ENCODE measurements at regions not wholly inside any gene's neighbourhood (a gene's known extent, or its start where the extent isn't known, plus 50 kb on each side); places are given as distances from the start of the nearest gene placed in this dataset.

DNA sequence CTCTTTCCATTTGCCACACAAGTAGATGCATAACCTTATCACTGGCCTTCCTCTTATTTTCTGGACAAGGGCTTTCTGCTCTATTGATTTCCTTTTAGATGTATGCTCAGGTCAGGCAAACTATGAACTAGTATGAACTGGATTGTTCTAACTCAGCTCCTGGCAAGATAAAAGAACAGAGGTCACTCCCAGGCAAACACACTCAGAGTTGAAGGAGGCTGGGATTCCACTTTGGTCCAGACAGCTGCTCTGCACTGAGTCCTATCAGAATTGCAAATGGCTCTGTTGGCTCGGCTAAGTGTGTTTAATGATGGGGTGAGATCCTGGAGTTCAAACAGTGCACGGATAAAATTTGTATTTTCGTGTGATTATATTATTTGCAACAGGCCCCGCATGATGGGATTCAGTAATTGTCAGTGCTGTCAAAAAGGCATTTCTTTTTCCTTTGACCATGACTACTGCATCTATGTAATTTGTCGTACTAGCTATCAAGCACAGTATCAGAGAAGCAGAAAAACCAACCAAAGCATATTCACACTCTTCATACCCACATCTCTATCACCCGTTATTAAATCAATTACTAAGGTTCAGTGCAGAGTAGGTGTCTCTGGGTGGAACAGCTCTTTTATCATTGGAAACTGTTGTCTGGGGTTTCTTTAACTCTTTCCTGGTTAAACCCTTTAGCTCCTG lies 288.1 kb upstream of the PRKCQ start:
- no peak for TF ChIP-seq CTCF (conservative IDR thresholded peaks at IDR 0.05)
- H4K8ac ChIP-seq (replicated peaks; ENCODE audit: insufficient read length, low read depth, low read length): no peak overlapping the region
- no peak overlapping the region for H3K4me3 Mint-ChIP-seq
- H3K23ac ChIP-seq (ENCODE audit: insufficient read length, low read depth, low read length): no peak overlapping the region
- H2AK5ac ChIP-seq (ENCODE audit: insufficient read length, low read length): no peak overlapping the region
- H3K9me3 Mint-ChIP-seq: no peaks in the 10 kb centered on the region; a peak in 1 of 5 replicates
- H2BK120ac ChIP-seq (ENCODE audit: low read depth, low read length, poor library complexity, severe bottlenecking): no peak overlapping the region
- H3K27me3 ChIP-seq (ENCODE audit: insufficient read depth, low read length): no peaks in the 10 kb centered on the region
- H3K27ac Mint-ChIP-seq: no peak overlapping the region
- H3K4me2 ChIP-seq (ENCODE audit: insufficient read depth, insufficient read length, low read length): no peak overlapping the region
- no peak overlapping the region for H2BK5ac ChIP-seq (ENCODE audit: insufficient read length, low read length)
- no peak for DNase-seq
- no peak overlapping the region for H4K91ac ChIP-seq (ENCODE audit: insufficient read length, low read depth, low read length)
- no peaks in the 10 kb centered on the region for H3K27me3 Mint-ChIP-seq (ENCODE audit: low read depth)
- H2AFZ ChIP-seq (ENCODE audit: low read length): no peak overlapping the region
- H3K9me3 ChIP-seq (ENCODE audit: control insufficient read depth, low read depth, low read length): no peaks in the 10 kb centered on the region
- no peak overlapping the region for H3K56ac ChIP-seq (ENCODE audit: insufficient read length, low read depth, low read length)
- H3K79me2 ChIP-seq (ENCODE audit: insufficient read depth, low read length): no peaks in the 10 kb centered on the region
- no peaks in the 10 kb centered on the region for H4K20me1 ChIP-seq (ENCODE audit: control insufficient read depth, insufficient read depth, insufficient read length)
- no peak overlapping the region for H2BK15ac ChIP-seq (ENCODE audit: low read depth, low read length)
- H3K9ac ChIP-seq (ENCODE audit: extremely low read depth, insufficient read length, low read length): no peak overlapping the region
- H3K23me2 ChIP-seq (ENCODE audit: insufficient read length, low read depth, low read length, poor library complexity, severe bottlenecking): no peaks in the 10 kb centered on the region
- H3K79me1 ChIP-seq (ENCODE audit: insufficient read depth, low read depth, low read length, poor library complexity, severe bottlenecking): no peaks in the 10 kb centered on the region
- H3K4me1 ChIP-seq (ENCODE audit: insufficient read depth, low read length): no peaks in the 10 kb centered on the region
- H3K27ac ChIP-seq (ENCODE audit: insufficient read length, low read depth, low read length): no peak overlapping the region
- WGBS (ENCODE audit: extremely low coverage, insufficient read length, low lambda C conversion rate): no CpG with 5 or more reads among the region's 6 CpGs
- H3T11ph ChIP-seq (ENCODE audit: low read length): no peak overlapping the region
- no peak overlapping the region for H3K14ac ChIP-seq (ENCODE audit: insufficient read depth, low read length)
- no peak overlapping the region for H2BK12ac ChIP-seq (ENCODE audit: insufficient read length, low read depth, low read length)
- H3K18ac ChIP-seq (ENCODE audit: insufficient read length, low read depth, low read length): no peak overlapping the region
- peaks cover 6% of the 10 kb centered on the region in 2 experiments; a peak in 3 of 4 replicates for H3K4me1 Mint-ChIP-seq
- no peak overlapping the region for H4K5ac ChIP-seq (ENCODE audit: insufficient read length, low read depth, low read length)
- no peak overlapping the region for H2BK20ac ChIP-seq (ENCODE audit: low read depth, low read length, poor library complexity, severe bottlenecking)
- peaks cover 0 to 2% (median 1%) of the 10 kb centered on the region in 3 experiments; a peak in 2 of 7 replicates for H3K36me3 Mint-ChIP-seq (ENCODE audit: insufficient read depth in 1 of 3, low read depth in 3 of 3)
- no peak overlapping the region for H3K4ac ChIP-seq (ENCODE audit: low read depth, low read length)

Measured in H9 (cell line).